T-helper 2 cell treated with Interferon-gamma antibody and Interleukin-4, amounts not matched to agents 5 μg/mL and 100 μg/mL, for 36 hours (primary cell): ENCODE measurements at regions not wholly inside any gene's neighbourhood (a gene's known extent, or its start where the extent isn't known, plus 50 kb on each side); places are given as distances from the start of the nearest gene placed in this dataset.

Source experiments
- DNase-seq: peaks from one replicate; pipeline ENCODE4 v3.0.0; 2021; ENCODE audit warnings: low spot score
- H3K27ac Mint-ChIP-seq: one replicate; pipeline ENCODE4 v1.8.0; 2021; ENCODE audit warnings: mild to moderate bottlenecking, mixed read lengths
- H3K27me3 Mint-ChIP-seq: one replicate; pipeline ENCODE4 v1.8.0; 2021; ENCODE audit warnings: low read depth, mixed read lengths
- H3K36me3 Mint-ChIP-seq: one replicate; pipeline ENCODE4 v1.8.0; 2021; ENCODE audit warnings: low read depth, mixed read lengths
- H3K4me1 Mint-ChIP-seq: one replicate; pipeline ENCODE4 v1.8.0; 2021; ENCODE audit warnings: low read depth, mixed read lengths
- H3K4me3 Mint-ChIP-seq: one replicate; pipeline ENCODE4 v1.8.0; 2022; ENCODE audit warnings: mild to moderate bottlenecking, moderate library complexity, mixed read lengths
- H3K9me3 Mint-ChIP-seq: one replicate; pipeline ENCODE4 v1.8.0; 2021; ENCODE audit warnings: mixed read lengths

DNA sequence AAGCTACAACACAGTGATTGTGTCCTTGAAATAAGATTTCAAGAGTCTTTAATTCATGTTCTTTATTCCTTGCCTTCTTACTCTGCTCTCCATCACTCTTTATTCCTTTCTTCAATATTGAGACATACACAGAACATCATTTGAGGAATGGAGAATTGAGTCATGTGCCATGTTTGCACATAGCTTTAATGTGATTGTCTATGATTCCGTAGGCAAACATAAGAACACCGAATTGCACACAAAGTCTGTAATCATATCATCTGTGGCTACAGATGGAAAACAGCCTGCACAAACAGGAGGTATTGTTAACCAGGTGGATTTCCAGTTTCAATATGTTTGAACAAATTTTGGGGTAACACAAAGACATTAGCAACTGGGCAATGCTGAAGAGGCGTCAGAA, 571.6 kb upstream of the GJE1 start:
- H3K4me3 Mint-ChIP-seq: no peak overlapping the region
- peaks cover 18% of the 10 kb centered on the region for H3K4me1 Mint-ChIP-seq
- no peak overlapping the region for H3K27ac Mint-ChIP-seq
- no peak for DNase-seq
- no peaks in the 10 kb centered on the region for H3K36me3 Mint-ChIP-seq
- H3K9me3 Mint-ChIP-seq: no peaks in the 10 kb centered on the region
- peaks cover 15% of the 10 kb centered on the region for H3K27me3 Mint-ChIP-seq

DNA sequence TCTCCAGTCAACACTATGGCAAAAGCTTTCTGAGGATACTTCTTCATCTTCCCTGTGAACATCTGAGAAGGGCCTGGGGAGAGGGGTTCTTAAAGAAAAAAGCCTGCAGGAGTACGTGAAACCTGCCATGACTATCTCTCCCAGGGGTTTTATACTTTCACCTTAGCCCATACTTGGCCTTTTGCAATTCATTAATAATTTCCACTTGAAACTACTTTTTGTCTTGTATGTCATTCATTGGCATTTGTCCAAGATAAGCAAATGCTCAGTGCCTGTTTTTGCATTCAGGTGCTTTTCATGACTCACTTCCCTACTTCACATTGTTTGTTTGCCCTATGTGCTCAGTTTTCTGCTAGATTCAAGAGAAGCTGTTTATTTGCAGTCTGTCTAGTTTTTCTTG, 580.3 kb upstream of the GJE1 start:
- Mint-ChIP-seq H3K4me3 (no peak overlapping the region), H3K27me3 (no peaks in the 10 kb centered on the region), H3K4me1 (peaks cover 3% of the 10 kb centered on the region), H3K36me3 (no peaks in the 10 kb centered on the region), H3K27ac (no peak overlapping the region), H3K9me3 (peaks cover 11% of the 10 kb centered on the region)
- DNase-seq: no peak

- DNase-seq: no peak
- H3K36me3 Mint-ChIP-seq: no peaks in the 10 kb centered on the region
- H3K9me3 Mint-ChIP-seq: peaks cover 11% of the 10 kb centered on the region
- no peak overlapping the region for H3K27ac Mint-ChIP-seq
- H3K4me3 Mint-ChIP-seq: no peak overlapping the region
- peaks cover 3% of the 10 kb centered on the region for H3K4me1 Mint-ChIP-seq
- no peaks in the 10 kb centered on the region for H3K27me3 Mint-ChIP-seq
Measured at GRCh38 chr6:141552031-141552430, 580.7 kb upstream of the GJE1 start.

- Mint-ChIP-seq H3K27me3 (no peaks in the 10 kb centered on the region), H3K4me1 (peaks cover 3% of the 10 kb centered on the region), H3K27ac (no peak overlapping the region), H3K9me3 (peaks cover 11% of the 10 kb centered on the region), H3K4me3 (no peak overlapping the region), H3K36me3 (no peaks in the 10 kb centered on the region)
- no peak for DNase-seq
Measured at GRCh38 chr6:141551318-141551717, 581.4 kb upstream of the GJE1 start.

DNA sequence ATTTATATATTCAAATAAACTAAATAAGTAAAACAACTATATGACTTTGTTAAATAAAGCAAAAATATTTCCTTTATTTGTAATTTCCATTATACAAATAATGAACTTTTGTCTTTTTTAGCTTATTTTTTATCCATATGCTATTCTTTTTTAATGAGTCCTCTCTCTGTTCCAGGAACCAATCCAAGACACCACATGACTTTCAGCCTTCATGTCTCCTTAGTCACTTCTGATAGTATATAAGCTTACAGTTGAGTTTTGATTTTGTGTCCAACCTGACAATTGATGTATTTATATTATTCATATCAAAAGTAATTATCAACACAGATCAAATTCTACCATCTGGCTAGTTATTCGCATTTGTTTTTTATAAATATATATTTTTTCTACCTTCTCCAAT, 582.3 kb upstream of the GJE1 start:
- Mint-ChIP-seq H3K27me3 (no peaks in the 10 kb centered on the region), H3K4me3 (no peak overlapping the region), H3K4me1 (peaks cover 3% of the 10 kb centered on the region), H3K36me3 (no peaks in the 10 kb centered on the region), H3K9me3 (peaks cover 11% of the 10 kb centered on the region), H3K27ac (no peak overlapping the region)
- DNase-seq: no peak

GRCh38 chr6:141548966-141549365, 583.8 kb upstream of the GJE1 start:
- H3K27me3 Mint-ChIP-seq: no peaks in the 10 kb centered on the region

GRCh38 chr6:141541581-141542324, 591.0 kb upstream of the GJE1 start:
- H3K9me3 Mint-ChIP-seq: no peaks in the 10 kb centered on the region
- H3K36me3 Mint-ChIP-seq: no peaks in the 10 kb centered on the region
- peaks cover 5% of the 10 kb centered on the region for H3K4me1 Mint-ChIP-seq
- peaks cover 2% of the 10 kb centered on the region for H3K27me3 Mint-ChIP-seq
- H3K4me3 Mint-ChIP-seq: peak overlapping the region; percentile 7
- no peak for DNase-seq
- H3K27ac Mint-ChIP-seq: no peak overlapping the region

More at GRCh38 chr6:141548966-141549365, 583.8 kb upstream of the GJE1 start:
- no peaks in the 10 kb centered on the region for H3K36me3 Mint-ChIP-seq
- no peak overlapping the region for H3K4me3 Mint-ChIP-seq
- DNase-seq: no peak
- H3K9me3 Mint-ChIP-seq: peaks cover 11% of the 10 kb centered on the region
- H3K27ac Mint-ChIP-seq: no peak overlapping the region
- peaks cover 2% of the 10 kb centered on the region for H3K4me1 Mint-ChIP-seq

DNA sequence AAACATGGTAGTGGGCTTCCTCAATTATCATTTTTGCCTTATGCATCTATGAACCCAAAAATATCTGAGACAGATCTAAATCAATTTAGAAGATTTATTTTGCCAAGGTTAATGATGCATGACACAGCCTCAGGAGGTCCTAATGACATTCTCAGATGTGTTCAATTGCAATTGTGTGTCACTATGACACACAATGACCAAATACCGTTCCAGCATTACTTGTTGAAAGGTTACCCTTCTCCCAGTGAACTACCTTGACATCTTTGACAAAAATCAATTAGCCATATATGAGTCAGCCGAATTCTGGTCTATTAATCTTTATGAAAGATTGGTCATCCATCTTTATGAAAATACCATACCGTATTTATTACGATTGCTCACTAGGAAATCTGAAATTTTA, 592.5 kb upstream of the GJE1 start:
- no peak for DNase-seq
- peaks cover 5% of the 10 kb centered on the region for H3K4me1 Mint-ChIP-seq
- no peaks in the 10 kb centered on the region for H3K9me3 Mint-ChIP-seq

DNA sequence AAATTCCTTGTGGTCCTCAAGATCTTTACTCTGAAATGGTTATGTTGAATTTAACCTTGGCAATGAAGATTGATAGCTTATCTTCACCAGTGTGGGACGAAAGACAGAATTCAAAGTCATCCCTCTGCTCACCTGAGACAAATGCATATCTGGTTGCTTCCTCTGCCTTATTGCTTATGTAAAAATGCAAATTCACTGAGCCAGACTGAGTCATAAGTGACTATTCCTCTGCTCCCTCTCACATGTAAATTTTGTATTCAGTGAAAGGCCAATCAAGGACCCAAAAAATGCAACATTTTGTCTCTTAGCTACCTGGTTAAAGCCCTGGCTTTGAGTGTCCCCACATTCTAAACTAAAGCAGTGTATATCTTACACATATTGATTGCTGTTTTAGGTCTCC, 593.1 kb upstream of the GJE1 start:
- DNase-seq: no peak
- Mint-ChIP-seq H3K36me3 (no peaks in the 10 kb centered on the region), H3K4me1 (peaks cover 5% of the 10 kb centered on the region), H3K27ac (no peak overlapping the region), H3K9me3 (no peaks in the 10 kb centered on the region), H3K4me3 (no peak overlapping the region), H3K27me3 (peaks cover 5% of the 10 kb centered on the region)

More for the DNA sequence above, 592.5 kb upstream of the GJE1 start:
- Mint-ChIP-seq H3K27ac (no peak overlapping the region), H3K4me3 (no peak overlapping the region), H3K36me3 (no peaks in the 10 kb centered on the region), H3K27me3 (peaks cover 3% of the 10 kb centered on the region)

- Mint-ChIP-seq H3K27me3 (peaks cover 7% of the 10 kb centered on the region), H3K4me1 (no peaks in the 10 kb centered on the region), H3K9me3 (no peaks in the 10 kb centered on the region), H3K4me3 (no peak overlapping the region), H3K36me3 (no peaks in the 10 kb centered on the region), H3K27ac (no peak overlapping the region)
- DNase-seq: no peak
Measured at GRCh38 chr6:141532211-141532610, 600.5 kb upstream of the GJE1 start.

GRCh38 chr6:141531040-141531439, 601.7 kb upstream of the GJE1 start:
- Mint-ChIP-seq H3K4me1 (no peaks in the 10 kb centered on the region), H3K27me3 (peaks cover 12% of the 10 kb centered on the region), H3K36me3 (no peaks in the 10 kb centered on the region), H3K4me3 (no peak overlapping the region), H3K9me3 (no peaks in the 10 kb centered on the region), H3K27ac (no peak overlapping the region)
- no peak for DNase-seq

- Mint-ChIP-seq H3K4me3 (no peak overlapping the region), H3K4me1 (no peaks in the 10 kb centered on the region), H3K36me3 (no peaks in the 10 kb centered on the region), H3K27ac (no peak overlapping the region), H3K27me3 (peaks cover 9% of the 10 kb centered on the region), H3K9me3 (no peaks in the 10 kb centered on the region)
- DNase-seq: no peak
Measured at GRCh38 chr6:141528596-141528995, 604.1 kb upstream of the GJE1 start.

DNA sequence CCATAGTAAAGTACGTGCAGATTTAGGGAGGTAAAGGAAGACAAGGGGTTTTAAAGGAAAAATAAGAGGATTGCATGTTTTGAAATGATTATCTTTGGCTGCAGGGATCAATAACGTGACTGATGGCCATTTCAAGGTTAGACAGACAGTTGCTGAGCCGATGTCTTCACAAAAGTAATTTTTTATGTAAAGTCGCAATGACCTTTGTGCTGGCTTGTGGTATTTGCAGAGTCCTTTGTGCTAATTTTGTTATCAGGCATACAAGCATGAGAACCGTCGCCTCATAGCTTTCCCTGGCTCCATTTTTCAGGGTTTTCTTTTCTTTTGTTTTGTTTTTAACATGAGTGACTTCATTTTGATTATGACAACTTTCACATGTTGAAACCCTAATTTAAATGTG, 605.7 kb upstream of the GJE1 start:
- Mint-ChIP-seq H3K4me3 (no peak overlapping the region), H3K4me1 (no peaks in the 10 kb centered on the region), H3K27ac (no peak overlapping the region), H3K36me3 (no peaks in the 10 kb centered on the region), H3K27me3 (peaks cover 7% of the 10 kb centered on the region), H3K9me3 (no peaks in the 10 kb centered on the region)
- DNase-seq: no peak

- DNase-seq: no peak
- no peaks in the 10 kb centered on the region for H3K9me3 Mint-ChIP-seq
- H3K4me1 Mint-ChIP-seq: no peaks in the 10 kb centered on the region
- no peak overlapping the region for H3K27ac Mint-ChIP-seq
- peaks cover 8% of the 10 kb centered on the region for H3K27me3 Mint-ChIP-seq
- H3K4me3 Mint-ChIP-seq: no peak overlapping the region
- H3K36me3 Mint-ChIP-seq: no peaks in the 10 kb centered on the region
Measured at GRCh38 chr6:141521440-141521839, 611.3 kb upstream of the GJE1 start.

GRCh38 chr6:141513830-141514229, 618.9 kb upstream of the GJE1 start:
- H3K4me3 Mint-ChIP-seq: peak overlapping the region; percentile 55

More at GRCh38 chr6:141513830-141514229, 618.9 kb upstream of the GJE1 start:
- Mint-ChIP-seq H3K36me3 (no peaks in the 10 kb centered on the region), H3K27ac (peak overlapping the region; percentile 55), H3K4me1 (peaks cover 14% of the 10 kb centered on the region), H3K9me3 (peaks cover 11% of the 10 kb centered on the region), H3K27me3 (peaks cover 6% of the 10 kb centered on the region)
- DNase-seq: no peak
